Lung (tissue), 11 donors: ENCODE measurements at regions not wholly inside any gene's neighbourhood (a gene's known extent, or its start where the extent isn't known, plus 50 kb on each side); places are given as distances from the start of the nearest gene placed in this dataset.
A peak's percentile ranks its signal among the peaks of the same experiment; 100 is the strongest.

ENCODE experiments used
- ATAC-seq: fragments of 200-7000 bp; cut with Tn5 transposase; one replicate; pipeline ENCODE4 v1.9.1; 2020; ENCODE audit warnings: moderate number of reproducible peaks; ENCODE audit not compliant: insufficient read depth, low FRiP score
- DNase-seq, 3 donors: peaks; one replicate each; pipeline ENCODE4 v3.0.0-alpha.2; 2013 to 2017
- H3K27ac ChIP-seq, 2 donors: one replicate each; pipeline ENCODE4 v1.5.1; 2013; ENCODE audit warnings: mild to moderate bottlenecking in 2 of 2, moderate library complexity in 2 of 2, control low read depth in 1 of 2, inconsistent platforms in 1 of 2, low read depth in 1 of 2, low read length in 1 of 2
- H3K27me3 ChIP-seq, 3 donors: one replicate each; pipeline ENCODE4 v1.5.1; 2013; ENCODE audit warnings: low read length in 2 of 3; ENCODE audit not compliant: control insufficient read depth in 3 of 3, insufficient read depth in 3 of 3
- H3K36me3 ChIP-seq, 4 donors: one replicate each; pipeline ENCODE4 v1.5.1; 2013; ENCODE audit warnings: low read length in 4 of 4, mild to moderate bottlenecking in 1 of 4, moderate library complexity in 1 of 4; ENCODE audit not compliant: control insufficient read depth in 4 of 4, insufficient read depth in 4 of 4
- H3K4me1 ChIP-seq, 5 donors: one replicate each; pipeline ENCODE4 v1.5.1; 2013; ENCODE audit warnings: low read length in 5 of 5, mild to moderate bottlenecking in 2 of 5, moderate library complexity in 1 of 5; ENCODE audit not compliant: control insufficient read depth in 5 of 5, insufficient read depth in 5 of 5
- H3K4me3 ChIP-seq: one replicate; pipeline ENCODE4 v1.5.1; 2013; ENCODE audit warnings: mild to moderate bottlenecking, control low read depth, moderate library complexity
- H3K9ac ChIP-seq, 2 donors: one replicate each; pipeline ENCODE4 v1.5.1; 2013; ENCODE audit warnings: low read length in 2 of 2, control low read depth in 1 of 2; ENCODE audit not compliant: insufficient read depth in 1 of 2
- H3K9me3 ChIP-seq, 4 donors: one replicate each; pipeline ENCODE4 v1.5.1; 2013; ENCODE audit warnings: low read length in 3 of 4, mild to moderate bottlenecking in 1 of 4, moderate library complexity in 1 of 4; ENCODE audit not compliant: control insufficient read depth in 4 of 4, insufficient read depth in 3 of 4
- WGBS, 2 donors: extraction: QIAGEN DNeasy Blood & Tissue Kit; methylation state at CpG; one replicate each; pipeline ENCODE4 v1.1.7; 2013; 5-methylcytosine and 5-hydroxymethylcytosine counted together
- TF ChIP-seq, protein P1 (sequence below): IDR thresholded peaks from 2 replicates; pipeline ENCODE4 v1.5.1; 2012; ENCODE audit warnings: mild to moderate bottlenecking; ENCODE audit errors: control extremely low read depth, extremely low read depth
- donor health status: control.
- donor health status: control.
- donor health status: Bipolar disorder and iron deficiency.
- donor health status: healthy.
- donor health status: DM: yes; HTN: yes; CAD: no.

DNA sequence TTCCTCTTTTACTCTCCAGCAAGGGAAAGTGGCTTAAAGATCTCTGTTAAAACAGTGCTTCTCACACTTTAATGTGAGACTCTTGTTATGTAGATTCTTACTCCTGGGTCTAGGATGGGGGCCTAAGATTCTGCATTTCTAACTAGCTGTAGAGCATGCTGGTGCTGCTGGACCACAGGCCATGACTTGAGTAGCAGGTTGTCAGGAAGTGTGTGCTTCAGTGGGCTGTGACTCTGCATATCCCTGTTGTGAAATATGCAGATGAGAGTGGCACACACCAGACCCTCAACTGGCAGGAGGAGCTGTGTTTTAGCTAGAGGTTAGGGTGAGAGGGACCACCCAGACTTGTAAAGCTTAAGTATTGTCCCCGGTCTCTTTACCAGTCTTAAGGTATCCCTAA, 191.1 kb upstream of the DMRT1 start:
- TF ChIP-seq, protein P1, sequence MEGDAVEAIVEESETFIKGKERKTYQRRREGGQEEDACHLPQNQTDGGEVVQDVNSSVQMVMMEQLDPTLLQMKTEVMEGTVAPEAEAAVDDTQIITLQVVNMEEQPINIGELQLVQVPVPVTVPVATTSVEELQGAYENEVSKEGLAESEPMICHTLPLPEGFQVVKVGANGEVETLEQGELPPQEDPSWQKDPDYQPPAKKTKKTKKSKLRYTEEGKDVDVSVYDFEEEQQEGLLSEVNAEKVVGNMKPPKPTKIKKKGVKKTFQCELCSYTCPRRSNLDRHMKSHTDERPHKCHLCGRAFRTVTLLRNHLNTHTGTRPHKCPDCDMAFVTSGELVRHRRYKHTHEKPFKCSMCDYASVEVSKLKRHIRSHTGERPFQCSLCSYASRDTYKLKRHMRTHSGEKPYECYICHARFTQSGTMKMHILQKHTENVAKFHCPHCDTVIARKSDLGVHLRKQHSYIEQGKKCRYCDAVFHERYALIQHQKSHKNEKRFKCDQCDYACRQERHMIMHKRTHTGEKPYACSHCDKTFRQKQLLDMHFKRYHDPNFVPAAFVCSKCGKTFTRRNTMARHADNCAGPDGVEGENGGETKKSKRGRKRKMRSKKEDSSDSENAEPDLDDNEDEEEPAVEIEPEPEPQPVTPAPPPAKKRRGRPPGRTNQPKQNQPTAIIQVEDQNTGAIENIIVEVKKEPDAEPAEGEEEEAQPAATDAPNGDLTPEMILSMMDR = no peak
- Histone ChIP-seq H3K36me3 (no peaks in the 10 kb centered on the region), H3K4me1 (peaks cover 0 to 28% (median 3%) of the 10 kb centered on the region in 5 donors), H3K27ac (peak overlapping the region in 1 of 2 donors; percentile 28), H3K27me3 (no peaks in the 10 kb centered on the region), H3K9me3 (no peaks in the 10 kb centered on the region), H3K9ac (no peak overlapping the region), H3K4me3 (no peak overlapping the region)
- ATAC-seq = no peak
- 42 to 69% methylated on average over 1 of the region's 1 CpG for WGBS, 2 donors
- DNase-seq = no peak

DNA sequence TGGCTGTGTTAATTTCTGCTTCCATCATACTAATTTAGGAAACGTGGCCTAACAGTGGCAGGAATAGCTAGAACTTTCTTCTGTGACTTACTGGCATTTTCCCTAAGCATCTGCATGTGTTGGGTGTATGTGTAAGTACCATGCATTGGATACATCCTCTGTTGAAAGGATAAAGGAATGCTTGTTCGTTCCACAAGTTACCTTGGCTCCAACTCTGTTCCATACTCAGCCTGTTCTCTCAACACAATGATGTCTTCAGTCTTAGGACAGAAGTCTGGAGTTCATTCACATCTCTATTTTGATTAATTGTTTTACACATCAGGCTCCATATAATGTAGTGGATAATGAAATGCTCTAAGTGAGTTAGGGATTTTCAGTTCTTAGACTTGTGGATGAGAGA, 190.1 kb upstream of the DMRT1 start:
- 67 to 83% methylated on average over 2 of the region's 2 CpGs for WGBS, 2 donors
- no peak overlapping the region for H3K27ac ChIP-seq
- peaks cover 0 to 29% (median 10%) of the 10 kb centered on the region in 5 donors for H3K4me1 ChIP-seq
- H3K9me3 ChIP-seq = no peaks in the 10 kb centered on the region
- TF ChIP-seq, protein P1 = no peak
- DNase-seq (no peak), ATAC-seq (no peak)
- H3K4me3 ChIP-seq = no peak overlapping the region
- no peaks in the 10 kb centered on the region for H3K27me3 ChIP-seq
- H3K9ac ChIP-seq = no peak overlapping the region
- no peaks in the 10 kb centered on the region for H3K36me3 ChIP-seq

DNA sequence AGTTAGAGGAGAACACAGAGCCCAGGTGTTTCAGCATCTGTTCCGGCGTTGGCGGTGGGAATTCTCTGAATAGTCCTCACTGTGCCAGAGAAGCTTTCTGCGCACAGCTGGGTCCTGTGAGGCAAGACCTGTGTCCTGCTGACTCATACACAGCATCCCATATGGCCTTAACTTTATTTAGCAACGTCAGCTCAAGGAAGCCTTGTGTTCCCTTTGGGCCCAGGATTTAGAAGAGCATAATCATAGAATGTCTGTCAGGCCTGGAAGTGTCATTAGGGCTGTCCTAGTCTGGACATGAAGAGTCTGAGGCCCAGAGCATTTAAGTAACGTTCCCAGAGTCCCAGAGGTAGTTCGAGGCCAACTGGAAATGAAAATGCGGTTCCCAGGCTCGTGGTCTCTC, 188.6 kb upstream of the DMRT1 start:
- H3K9ac ChIP-seq = no peak overlapping the region
- ATAC-seq (no peak), DNase-seq (no peak)
- H3K36me3 ChIP-seq = no peaks in the 10 kb centered on the region
- peaks cover 0 to 34% (median 10%) of the 10 kb centered on the region in 5 donors for H3K4me1 ChIP-seq
- 56 to 75% methylated on average over 9 of the region's 9 CpGs for WGBS, 2 donors
- H3K4me3 ChIP-seq = no peak overlapping the region
- H3K27ac ChIP-seq = peak overlapping the region in 1 of 2 donors; percentile 21
- TF ChIP-seq, protein P1 = no peak
- no peaks in the 10 kb centered on the region for H3K27me3 ChIP-seq
- no peaks in the 10 kb centered on the region for H3K9me3 ChIP-seq

DNA sequence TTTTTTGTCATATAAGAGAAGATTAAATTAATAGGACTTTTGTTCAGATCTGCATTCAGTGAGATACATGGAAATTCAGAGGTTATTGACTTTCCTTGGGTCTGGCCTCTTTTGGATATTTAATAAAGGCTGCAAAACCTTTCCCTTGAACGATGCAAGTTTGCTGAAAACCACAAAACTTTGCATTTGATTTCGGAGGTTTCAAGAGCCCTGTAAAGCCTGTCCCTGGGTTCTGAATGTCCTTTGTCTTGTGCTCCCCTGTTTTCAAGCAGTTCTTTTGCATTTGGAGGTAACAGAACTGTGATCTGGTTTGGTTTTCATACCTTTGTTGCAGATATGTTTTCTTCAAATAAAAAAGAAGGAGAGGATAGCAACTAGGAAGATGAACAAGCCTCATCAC, 188.1 kb upstream of the DMRT1 start:
- Histone ChIP-seq H3K36me3 (no peaks in the 10 kb centered on the region), H3K9me3 (no peaks in the 10 kb centered on the region), H3K27me3 (no peaks in the 10 kb centered on the region), H3K9ac (no peak overlapping the region), H3K4me1 (peaks cover 0 to 32% (median 10%) of the 10 kb centered on the region in 5 donors), H3K27ac (peak overlapping the region in 1 of 2 donors; percentile 21), H3K4me3 (no peak overlapping the region)
- ATAC-seq (no peak), DNase-seq (no peak)
- 51 to 57% methylated on average over 2 of the region's 2 CpGs for WGBS, 2 donors
- TF ChIP-seq, protein P1 = no peak
